Activated CD4-positive, alpha-beta T cell treated with anti-CD3 and anti-CD28 coated beads, Interleukin-2, amount 50 U/mL, for 4 hours (primary cell): ENCODE measurements at regions not wholly inside any gene's neighbourhood (a gene's known extent, or its start where the extent isn't known, plus 50 kb on each side); places are given as distances from the start of the nearest gene placed in this dataset.

Source experiments
- DNase-seq, 2 experiments: peaks; one replicate each; pipeline ENCODE4 v3.0.0-alpha.2; 2020

GRCh38 chr6:144855375-144855774 is 570.2 kb downstream of the UTRN start:
- no peak for DNase-seq

DNA sequence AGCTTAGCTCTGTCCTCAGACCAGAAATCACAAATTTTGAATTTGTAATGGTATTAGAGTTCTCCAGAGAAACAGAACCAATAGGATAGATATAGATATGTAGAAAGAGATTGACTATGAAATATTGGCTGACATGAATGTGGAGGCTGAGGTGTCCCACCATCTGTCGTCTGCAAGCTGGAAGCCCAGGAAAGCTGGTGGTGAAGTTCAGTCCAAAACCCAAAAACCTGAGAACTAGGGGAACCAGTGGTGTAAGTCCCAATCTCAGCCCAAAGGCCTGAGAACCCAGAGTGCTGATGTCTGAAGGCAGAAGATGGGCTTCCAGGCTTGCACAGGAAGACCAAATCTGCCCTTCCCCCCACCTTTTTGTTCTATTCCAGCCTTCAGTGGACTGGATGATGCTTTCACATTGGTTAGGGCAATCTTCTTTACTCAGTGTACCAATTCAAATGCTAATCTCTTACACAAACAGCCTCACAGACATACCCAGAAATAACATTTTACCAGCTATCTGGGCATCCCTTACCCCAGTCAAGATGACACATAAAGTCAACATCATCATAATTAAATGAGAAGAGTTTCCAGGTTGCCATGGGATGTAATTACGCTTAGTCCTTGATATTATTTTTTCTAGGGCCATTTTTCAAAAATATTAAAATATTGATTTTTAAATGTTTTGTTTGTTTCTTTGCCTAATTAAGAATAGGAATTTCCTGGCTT is 570.8 kb downstream of the UTRN start:
- no peak for DNase-seq

- no peak for DNase-seq
Observed at GRCh38 chr6:144856622-144857021, 571.5 kb downstream of the UTRN start.

DNA sequence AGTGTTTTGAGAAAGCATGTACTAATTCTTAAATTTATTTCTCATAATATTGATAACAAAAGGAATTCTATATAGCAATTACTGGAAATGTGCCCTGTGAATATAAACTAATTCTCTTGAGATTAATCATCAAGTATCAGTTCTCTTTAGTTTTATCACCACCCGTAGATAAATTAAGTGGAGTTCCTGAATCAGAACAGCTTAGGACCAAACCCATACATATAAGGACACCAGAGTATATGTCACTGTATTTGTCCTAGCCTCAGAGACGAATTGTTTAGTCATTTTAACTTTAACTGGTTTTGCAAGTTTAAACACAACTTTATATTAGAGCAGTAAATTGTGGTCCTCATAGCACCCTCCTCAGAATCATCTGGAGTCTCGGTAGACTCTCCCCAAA is 572.0 kb downstream of the UTRN start:
- no peak for DNase-seq

DNA sequence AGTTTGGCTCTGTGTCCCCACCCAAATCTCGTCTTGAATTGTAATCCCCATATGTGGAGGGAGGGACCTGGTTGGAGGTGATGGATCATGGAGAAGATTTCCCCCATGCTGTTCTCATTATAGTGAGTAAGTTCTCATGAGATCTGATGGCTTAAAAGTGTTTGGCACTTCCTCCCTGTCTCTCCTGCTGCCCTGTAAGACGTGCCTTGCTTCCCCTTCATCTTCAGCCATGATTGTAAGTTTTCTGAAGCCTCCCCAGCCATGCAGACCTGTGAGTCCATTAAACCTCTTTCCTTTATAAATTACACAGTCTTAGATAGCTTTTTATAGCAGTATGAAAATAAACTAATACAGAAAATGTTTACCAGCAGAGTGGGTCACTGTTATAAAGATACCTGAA is 577.6 kb downstream of the UTRN start:
- no peak for DNase-seq

- DNase-seq: no peak
Observed at GRCh38 chr6:144867761-144868160, 582.6 kb downstream of the UTRN start.

DNA sequence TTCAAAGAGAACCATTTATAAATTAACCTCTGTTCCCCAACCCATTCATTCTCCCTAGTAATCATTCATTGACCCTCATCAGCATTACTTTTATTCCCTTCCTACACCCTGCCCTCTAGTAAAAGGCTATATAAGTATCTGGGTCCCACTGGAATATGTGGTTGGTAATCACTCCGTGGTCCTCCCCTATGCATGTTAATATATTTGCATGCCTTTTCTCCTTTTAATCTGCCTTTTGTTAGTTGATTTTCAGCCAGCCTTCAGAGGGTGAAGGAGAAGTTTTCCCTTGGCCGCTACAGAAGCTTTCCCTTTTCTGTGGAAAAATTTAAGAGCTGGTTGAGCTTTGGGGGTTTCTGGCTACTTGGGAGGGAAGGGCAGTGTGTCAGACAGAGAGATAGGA is 585.6 kb downstream of the UTRN start:
- no peak for DNase-seq

DNA sequence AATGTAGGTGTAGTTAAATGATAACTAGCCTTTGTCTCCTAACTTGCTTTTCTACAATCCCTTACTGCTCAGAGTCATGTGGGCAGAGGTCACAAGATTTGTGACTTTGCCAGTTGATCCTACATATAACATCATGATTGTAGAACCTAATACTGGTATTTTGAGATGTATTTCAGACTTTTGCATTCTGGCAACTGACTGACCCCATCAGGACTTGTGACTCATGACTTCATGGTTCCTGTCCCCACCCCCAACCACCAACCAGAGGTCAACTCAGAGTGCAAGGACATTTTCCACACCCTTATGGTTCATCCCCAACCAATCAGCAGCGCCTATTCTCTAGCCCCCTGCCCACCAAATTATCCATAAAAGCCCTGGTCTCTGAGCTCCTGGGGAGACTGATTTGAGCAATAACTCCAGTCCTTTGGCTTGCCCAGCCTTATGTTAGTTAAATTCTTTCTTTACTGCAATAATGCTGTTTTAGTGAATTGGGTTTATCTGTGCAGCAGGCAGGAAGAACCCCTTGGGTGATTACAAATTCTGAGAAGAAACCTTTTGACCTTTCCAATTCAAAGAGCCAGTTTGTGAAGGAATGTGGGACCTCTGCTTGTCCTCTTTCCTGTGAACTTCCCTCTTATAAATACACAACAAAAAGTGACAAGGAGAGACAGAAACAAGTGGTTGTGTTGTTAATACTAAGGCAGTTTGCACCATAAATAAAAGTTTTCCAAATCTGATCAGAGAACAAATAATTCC is 588.7 kb downstream of the UTRN start:
- DNase-seq: no peak

GRCh38 chr6:144876689-144877088 is 591.6 kb downstream of the UTRN start:
- no peak for DNase-seq

DNA sequence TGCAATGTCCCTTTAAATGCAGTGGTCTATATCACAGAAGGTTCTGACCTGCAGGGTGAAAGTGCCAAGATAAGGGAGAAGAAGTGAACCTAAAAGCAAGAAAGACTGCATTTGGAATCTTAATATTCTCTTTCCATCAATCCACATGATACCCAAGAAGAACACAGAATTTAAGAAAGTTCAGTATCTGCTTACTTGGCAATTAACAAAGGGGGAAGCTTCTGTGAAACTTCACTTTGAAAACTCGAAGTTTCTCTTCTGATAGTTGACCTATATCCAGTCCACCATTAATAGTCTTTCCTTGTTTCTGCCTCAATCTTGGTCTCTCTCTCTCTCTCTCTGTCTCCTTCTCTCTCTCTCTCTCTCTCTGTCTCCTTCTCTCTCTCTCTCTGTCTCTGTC is 592.0 kb downstream of the UTRN start:
- no peak for DNase-seq

GRCh38 chr6:144878577-144878976 is 593.4 kb downstream of the UTRN start:
- DNase-seq: no peak

- no peak for DNase-seq
Observed at GRCh38 chr6:144879436-144879835, 594.3 kb downstream of the UTRN start.

DNA sequence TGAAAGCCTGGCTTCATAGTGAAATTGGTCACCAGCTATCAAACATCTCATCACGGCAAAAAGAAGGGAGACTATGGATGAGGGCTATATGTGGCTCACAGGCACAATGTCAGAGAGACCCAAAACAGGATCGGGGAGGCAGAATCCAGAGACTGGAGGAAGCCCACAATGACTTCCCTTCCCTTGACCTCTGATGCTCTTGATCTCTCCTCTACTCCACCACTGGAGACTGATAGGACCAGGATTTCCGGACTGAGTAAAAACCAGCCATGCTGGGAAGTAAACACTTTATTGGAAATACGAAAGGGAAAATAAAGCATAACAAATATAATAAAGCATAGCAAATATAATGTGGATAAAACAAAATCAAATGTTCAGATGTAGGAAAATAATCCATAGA is 597.3 kb downstream of the UTRN start:
- DNase-seq: no peak

- no peak for DNase-seq
Observed at GRCh38 chr6:144883915-144884314, 598.8 kb downstream of the UTRN start.

DNA sequence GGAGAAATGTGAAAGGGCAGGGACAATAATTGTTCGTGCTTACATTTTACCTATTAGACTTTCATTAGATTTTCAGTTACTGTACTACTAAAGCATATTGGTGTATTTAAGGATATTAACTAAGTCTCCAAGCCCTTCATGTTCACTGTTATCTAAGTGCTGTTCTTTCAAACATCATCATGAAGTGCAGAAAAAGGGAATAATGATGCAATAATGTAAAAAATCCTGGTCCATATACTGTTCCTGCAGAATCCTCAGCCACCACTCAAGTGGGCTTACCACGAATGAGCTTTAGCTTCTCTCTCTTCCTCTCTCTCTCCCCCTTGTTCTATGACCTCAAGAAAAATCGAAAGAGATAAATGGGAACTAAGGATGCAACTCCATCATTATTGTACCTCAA is 600.7 kb downstream of the UTRN start:
- DNase-seq: no peak

DNA sequence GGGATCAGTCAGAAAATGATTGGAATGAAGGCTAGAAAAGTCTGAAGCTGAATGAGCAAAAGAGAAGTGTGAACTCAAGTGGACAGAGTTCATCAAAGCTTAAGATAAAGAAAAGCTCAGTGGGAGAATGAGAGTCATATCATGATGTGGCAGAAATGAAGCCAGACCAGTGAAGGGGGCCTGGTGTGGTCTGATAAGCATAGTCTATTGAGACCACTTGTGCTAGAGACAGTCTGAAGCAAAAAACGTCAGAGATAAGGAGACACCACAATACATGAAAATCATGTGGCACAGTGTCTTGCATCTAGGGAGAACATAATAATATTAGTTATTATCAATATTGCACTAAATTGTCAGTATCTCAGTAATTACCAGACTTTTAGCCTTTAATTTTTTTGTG is 601.5 kb downstream of the UTRN start:
- no peak for DNase-seq

GRCh38 chr6:144888621-144889020 is 603.5 kb downstream of the UTRN start:
- no peak for DNase-seq

- DNase-seq: no peak
Observed at GRCh38 chr6:144893680-144894151, 608.6 kb downstream of the UTRN start.

DNA sequence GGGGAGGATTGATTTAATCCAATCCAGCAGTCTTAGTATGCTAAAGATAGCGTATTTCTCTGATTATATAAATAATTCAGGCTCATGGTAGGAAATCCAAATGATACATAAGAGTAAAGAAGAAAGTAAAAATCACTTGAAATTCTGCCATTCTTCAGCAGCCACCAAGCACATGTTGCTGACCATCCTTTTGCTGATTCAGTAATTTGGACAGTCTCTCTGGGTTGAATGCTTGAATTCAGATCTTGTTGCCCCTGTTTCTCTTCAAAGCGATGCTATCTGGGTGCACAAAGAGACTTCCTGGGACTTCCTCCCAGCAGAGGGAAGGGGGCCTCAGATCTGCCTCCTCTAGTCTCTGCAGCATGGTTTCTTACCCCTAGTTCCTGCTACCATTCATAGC is 609.1 kb downstream of the UTRN start:
- no peak for DNase-seq

DNA sequence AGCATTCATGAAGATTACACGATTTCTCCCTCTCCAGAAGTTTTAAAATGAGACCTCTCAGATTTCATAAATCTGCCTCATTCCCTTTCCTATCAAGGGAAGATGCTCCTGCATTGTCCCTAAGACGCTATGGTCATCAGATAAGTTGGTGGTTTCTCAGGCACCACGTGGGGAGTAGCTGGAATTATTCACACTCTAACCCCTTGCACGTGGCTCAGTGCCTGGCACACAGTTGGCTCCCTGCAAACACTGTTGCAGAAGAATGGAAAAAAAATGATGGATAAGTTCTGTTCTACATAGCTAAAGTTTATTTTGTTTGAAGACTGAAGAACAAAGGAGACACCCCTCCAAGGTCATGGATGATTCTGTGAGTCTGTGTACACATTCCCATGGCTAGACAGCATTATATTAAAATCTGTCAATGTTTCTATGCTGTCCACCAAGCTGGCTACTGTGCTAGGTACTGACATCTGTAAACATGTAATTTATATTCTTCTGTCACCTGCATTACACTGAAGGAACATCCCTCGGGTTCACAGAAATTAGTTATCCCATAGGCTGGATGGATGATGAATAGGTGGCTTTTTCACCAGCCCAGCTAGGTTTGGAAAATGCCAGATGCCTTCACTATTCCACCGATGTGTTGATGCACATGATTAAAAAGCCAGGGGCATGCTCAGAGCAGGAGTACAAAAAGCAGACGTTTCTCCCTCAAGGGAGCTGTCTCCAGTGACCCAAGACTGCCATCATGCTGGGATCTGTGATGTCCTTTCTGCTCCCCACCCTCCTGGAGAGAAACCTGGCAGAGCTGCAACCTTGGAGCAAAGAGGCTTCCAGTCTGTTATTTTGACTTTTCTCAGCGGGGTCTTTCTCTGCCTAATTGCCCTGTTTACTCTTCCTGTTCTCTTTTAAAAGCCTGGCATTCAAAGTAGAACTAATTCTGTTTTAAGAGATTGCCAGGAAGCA is 610.5 kb downstream of the UTRN start:
- DNase-seq: no peak

DNA sequence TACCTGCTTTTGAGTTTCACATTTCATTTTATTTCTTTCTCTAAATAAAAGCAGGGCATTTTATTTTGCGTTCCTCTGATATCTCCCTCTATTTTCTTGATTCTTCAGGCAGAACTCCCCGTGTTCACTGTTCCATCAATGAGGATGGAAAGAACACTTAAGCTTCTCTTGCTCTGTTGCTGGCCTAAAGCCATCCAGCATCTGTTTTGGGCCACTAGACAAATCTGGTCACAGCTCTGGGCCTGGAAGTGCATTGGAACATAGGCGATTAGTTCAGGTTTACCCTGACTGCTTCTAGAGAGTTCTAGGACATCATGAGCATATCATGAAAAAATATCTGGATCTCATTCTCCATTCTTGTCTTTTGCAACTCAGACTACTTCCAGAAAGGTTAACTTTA is 611.2 kb downstream of the UTRN start:
- DNase-seq: no peak

- no peak for DNase-seq
Observed at GRCh38 chr6:144896871-144897270, 611.7 kb downstream of the UTRN start.

DNA sequence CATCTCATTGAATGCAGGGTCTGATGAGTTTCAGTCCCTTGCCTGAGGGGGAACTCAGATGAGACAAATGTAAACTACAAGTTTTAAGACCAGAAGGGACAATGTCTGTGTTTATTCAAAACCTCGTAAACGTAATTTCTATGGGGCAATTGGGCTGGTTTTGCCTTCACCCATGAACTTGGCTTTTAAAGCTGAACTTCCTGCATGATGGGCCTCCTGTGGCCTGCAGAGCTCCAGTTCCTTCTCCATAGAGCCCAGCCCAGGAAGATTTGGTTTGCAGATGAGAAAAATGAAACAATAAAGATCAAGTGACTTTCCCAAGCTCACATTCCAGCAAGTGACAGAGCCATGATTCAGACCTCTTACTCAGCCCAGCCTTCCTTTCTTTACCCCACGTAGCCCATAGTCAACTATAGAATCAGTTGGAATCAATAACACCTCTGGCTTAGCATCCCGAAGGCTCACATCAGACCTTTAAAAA is 612.3 kb downstream of the UTRN start:
- no peak for DNase-seq
